ENCODE measurements at regions not wholly inside any gene's neighbourhood (a gene's known extent, or its start where the extent isn't known, plus 50 kb on each side); places are given as distances from the start of the nearest gene placed in this dataset.
A peak's percentile ranks its signal among the peaks of the same experiment; 100 is the strongest.
"Not testable (repeated sequence)": the region's sequence is repeated elsewhere in the genome, so short reads cannot be mapped to it uniquely, and the experiment has no call there.

DNA sequence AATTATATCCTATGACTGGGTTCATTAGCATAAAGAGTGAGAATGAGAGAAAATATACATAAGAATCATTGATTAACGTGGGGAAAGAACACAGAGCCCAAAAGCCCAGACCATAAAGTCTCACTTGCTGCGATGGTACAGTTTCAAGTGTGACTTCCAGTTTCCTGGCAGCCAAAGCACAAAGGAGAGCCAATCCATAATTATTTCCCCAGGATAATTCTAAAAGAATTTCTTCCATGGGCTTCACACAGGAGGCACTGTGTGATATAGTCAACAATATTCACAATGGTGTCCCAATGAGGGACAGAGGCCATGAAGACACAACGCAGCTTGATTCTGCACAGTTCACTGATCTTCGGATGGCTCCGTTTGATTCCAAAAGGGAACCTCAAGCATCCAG lies 321.6 kb downstream of the PLPP3 start:
- no peak for DNase-seq

DNA sequence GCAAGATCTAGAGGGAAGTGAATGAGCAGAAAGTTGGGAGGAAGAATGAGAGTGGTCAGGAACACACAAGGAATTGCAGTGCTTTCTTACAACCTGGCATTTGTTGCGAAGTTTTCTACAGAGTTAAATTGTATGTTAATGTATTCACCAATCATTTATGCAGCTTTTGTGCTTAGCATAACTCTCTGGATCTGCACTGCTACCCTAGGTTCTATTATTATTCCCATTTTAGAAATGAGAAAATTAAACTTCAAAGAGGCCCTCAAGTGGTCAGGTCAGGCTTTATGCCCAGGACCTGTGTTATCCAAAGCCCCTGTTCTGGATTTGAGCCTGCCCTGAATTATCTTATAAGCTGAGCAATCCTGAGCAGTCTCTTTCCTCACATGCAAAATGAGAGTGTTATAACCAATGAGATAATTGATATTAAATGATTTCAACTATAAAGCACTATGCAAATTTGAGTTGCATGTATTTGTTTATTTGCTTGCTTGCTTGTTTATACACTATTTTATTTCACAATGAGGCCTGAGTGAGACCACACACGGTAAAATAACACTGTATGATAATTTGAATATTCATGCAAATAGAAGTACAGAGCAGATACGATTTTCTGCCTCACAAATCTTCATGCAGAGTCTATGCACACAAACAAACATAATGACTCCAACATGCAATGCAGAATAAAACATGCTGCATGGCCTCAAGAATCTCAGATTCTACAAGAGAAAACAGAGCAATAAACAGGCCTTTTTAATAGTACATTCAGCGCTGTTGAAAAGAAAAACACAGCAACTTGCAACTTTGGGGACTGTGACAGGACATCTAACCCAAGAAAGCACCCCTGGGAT lies 323.0 kb downstream of the PLPP3 start:
- DNase-seq: no peak

DNA sequence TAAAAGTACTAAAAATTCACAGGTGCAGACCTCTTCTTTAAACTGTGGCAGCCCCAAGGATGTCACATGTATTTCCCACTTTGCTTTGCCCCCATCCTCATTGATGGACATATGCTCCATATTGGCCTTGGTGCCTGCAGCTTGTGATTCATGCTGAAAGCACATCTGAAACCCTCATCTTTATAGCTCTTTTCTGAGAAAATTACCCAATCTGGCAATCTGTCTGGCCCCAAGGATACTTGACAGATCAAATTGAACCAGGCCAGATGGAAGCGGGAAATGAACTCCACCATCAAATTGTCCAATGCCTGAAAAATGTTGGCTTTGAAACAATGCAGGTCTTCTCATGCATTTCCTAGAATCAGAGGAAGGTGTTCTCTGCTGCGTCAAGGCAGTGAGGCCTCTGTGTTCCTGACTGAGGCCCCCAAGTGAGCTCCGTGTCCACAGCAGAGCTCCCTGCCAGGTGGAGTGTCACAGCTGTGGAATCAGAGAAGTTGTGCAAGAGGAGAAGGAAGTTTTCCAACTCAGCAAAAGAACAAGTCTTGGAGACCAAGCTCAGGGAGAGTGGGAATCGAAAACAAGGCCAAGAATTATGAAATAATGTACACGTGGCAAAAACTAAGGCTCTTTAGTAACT lies 323.7 kb downstream of the PLPP3 start:
- no peak for DNase-seq

DNA sequence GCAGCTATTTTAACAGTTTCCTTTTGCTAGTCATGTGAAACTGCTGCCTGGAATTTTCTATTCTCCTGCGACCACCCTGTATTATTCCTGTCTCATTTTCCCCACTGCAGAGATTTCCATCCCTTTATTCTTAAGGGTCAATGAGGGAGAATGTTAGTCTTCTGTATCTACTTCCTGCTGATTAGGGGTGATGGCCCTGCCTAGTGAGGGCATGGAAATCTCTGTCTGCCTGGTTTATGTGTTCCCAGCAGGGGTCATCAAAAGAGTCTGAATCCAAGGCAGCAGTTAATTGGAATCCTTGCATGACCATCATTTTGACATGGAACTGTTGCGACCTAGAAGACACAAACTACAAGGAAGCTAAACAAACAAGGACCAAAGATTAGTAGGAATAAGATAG lies 325.2 kb downstream of the PLPP3 start:
- no peak for DNase-seq

DNA sequence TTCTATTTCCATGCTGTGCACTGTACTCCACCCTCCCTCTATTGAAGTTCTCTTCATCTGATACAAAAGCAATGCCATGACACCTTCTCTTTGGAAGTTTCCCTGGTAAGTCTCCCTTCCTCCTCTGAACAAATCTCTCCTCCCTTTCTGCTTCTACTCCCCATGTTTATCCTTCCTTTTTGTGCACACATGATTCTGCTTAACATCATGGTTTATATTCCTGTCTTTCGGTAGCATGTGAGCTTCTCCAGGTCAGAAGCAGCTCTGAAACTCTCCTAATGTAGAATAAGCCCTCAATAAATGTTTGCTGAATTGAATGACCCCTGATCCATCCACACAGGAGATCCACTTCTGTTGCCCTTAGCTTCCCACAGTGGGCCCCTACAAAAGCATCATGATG lies 328.6 kb downstream of the PLPP3 start:
- DNase-seq: no peak

DNA sequence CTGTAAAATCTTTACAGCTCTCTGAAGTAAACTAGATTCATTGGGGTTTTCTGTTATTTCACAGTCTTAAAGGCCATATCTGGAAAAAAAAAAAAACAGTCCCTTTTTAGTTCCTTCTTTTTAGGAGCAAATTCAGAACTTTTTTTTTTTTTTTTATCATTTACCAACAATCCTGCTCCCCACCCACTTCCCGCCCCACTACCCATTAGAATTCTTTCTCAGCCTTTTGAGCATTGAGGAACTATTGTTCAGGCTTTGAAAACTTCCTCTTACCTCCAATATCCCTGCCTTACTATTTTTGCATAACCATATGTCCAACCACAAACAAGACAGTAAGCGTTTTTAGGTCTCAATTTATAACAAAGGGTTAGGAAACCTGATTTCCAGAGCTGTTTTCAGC lies 330.1 kb downstream of the PLPP3 start:
- DNase-seq: peak; percentile 53

DNA sequence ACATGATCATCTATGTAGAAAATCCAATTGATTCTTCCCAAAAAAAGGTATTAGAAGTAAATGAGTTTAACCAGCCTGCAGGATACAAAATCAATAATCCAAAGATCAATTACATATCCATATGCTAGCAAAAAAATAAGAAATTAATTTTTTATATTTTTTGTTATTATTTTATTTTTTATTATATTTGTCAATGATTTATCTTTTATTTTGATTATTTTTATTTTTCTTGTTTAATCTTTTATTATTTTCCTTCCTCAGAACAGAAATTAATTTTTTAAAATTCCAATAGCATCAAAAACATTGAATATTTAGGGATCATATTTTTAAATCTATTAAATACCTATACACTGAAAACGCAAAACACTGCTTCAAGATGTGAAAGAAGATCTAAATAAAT lies 331.2 kb downstream of the PLPP3 start:
- no peak for DNase-seq

DNA sequence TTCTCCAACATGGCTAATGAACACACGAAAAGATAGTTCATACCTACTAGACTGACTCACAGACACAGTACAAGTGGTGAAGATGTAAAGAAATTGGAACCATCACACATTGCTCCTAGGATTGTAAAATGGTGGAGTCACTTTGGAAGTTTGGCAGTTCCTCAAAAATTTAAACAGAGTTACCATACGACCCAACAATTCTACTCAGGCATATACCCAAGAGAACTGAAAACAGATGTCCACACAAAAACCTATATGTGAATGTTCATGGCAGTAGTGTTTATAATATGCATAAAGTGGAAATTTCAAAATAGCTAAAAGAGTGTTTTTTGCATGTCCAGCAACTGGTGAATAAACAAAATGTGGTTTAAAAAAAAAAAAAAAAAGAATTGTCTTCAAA lies 332.6 kb downstream of the PLPP3 start:
- DNase-seq: not testable (repeated sequence)

DNA sequence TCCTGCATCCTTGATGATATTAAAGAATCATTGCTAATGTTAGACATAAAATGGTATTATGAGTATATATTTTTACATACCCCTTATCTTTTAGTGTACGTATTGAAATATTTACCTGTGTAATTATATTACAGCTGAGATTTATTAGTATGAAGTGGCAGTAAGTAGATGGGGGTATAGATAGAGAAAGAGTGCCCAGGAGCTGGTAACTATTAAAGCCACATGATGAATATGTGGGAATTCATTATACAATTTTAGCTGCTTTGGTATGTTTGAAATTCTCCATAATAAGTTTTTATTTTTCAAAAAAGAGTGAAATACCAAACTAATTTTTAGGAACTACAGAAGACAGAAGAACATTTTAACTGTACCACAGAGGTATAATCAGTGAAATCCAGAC lies 339.0 kb downstream of the PLPP3 start:
- no peak for DNase-seq

DNA sequence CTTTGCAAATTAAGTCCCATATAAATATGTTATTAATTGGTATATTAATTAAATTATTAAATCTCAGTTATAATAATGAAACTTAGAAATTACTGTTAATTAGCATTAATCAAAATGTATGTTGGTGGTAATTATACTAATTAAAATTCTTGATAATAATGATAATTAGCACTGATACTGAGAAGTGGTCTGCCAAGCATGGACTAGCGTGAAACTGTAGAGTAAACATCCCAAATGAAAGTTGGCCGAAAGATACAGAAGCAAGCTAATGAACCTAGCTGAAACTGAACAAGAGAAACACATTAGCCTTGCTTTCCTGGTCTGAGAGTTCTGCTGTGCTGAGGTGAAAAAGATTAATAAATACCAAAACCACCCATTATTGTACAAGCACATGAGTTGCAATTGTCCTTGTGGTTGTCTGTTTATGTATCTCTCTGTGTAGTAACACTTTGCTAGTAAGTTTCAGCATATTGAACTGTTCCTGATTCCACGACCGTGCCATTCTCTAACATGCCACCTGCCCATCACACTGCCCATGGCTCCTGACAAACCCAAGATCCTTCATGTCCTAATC lies 341.8 kb downstream of the PLPP3 start:
- DNase-seq: no peak

DNA sequence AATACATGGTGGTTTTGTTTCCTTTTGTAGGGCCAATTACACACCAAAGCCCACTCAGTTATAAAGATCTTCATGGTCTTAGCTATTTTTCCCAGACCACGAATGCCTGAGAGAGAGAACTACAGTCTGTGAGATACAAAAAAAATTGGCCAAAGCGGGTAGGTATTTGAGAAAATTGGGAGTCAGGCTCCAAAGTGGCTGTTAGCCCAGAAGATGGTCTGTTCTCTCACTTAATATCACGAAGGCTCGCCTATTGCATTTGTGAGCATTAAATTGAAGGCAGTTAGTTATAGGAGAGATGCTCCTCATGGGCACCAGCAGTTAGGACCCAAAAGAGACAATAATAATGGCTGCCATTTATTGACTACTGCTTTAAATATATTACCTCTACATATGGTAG lies 342.7 kb downstream of the PLPP3 start:
- DNase-seq: no peak

DNA sequence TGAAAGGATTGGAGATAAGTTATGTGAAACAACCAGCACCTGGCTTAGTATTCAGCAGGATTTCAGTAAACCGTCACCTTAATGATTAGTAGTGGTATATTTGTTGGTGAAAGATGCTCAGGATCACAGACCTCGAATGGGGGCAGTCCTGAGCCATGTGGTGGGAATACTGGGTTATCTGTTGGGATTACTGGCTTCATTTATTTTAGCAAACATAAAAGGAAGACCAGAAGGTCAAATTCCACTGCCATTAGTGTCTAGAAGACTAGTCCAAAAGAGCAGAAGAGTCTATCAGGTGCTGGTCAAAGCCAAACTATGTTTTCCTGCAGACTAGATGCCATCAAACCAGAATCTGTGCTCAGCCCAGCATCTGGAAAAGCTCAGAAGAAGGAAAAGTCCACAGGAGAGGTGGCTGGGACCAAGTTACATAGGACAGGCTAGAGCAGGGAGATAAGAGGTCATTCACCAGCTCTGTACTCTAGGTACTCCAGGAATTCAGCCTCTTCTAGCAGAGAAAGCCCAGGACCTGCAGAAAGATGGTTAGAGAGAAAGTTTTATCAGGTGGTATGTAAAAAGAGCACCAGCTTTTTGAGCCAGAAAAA lies 343.4 kb downstream of the PLPP3 start:
- DNase-seq: no peak

DNA sequence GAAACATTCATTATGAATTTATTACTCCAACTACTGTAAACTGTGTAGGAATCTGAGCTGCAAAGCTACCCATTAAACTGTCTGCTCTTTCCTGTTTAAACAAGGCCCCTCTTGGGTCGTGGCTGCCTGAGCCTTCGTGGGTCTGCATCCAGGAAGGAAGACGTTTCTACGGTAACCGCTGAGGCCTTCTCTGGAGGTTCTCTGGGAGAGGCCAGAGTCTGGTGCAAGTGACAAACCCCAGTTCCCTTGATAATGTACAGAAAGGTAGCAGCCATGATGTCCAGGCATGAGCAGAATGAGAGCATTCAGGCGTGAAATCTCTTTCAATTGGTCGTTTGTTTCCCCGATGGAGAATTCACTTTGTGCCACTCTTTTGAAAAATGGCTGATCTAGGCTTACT lies 350.2 kb downstream of the PLPP3 start:
- no peak for DNase-seq

DNA sequence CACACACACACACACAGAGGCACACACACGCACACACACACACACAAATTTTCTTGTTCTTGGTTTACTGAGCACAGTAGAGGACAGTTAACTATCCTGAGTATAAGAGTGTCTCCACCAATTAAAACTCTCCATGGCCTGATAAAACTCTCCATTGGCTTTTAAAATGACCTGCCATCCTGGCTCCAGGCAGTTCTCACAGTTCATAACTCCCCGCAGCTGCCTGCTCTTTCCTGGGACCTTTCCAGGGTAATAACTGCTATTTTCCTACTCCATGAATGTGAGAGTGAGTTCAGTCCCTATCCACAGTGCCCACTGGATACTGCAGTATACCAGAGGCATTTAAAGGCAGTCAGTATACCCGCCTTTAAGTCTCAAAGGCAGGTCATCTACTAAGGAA lies 351.5 kb downstream of the PLPP3 start:
- no peak for DNase-seq

DNA sequence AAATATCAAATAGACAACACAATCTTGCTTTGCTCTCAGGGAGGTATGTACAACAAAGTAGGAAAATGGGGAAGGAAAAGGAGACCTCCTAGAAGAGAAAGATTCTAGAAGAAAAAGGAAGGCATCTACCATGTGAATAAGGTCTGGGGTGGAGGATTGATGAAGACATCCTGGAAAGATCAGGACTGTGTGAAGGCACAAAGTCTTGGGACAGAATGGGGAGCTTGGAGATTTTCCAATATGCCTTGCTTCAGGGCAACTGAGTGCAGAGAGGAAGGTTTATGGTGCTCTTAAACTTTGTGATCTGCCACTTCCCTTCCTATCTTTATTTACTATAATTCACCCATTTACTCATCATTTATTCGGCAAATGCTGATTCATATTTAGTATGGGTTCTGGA lies 352.0 kb downstream of the PLPP3 start:
- DNase-seq: no peak

DNA sequence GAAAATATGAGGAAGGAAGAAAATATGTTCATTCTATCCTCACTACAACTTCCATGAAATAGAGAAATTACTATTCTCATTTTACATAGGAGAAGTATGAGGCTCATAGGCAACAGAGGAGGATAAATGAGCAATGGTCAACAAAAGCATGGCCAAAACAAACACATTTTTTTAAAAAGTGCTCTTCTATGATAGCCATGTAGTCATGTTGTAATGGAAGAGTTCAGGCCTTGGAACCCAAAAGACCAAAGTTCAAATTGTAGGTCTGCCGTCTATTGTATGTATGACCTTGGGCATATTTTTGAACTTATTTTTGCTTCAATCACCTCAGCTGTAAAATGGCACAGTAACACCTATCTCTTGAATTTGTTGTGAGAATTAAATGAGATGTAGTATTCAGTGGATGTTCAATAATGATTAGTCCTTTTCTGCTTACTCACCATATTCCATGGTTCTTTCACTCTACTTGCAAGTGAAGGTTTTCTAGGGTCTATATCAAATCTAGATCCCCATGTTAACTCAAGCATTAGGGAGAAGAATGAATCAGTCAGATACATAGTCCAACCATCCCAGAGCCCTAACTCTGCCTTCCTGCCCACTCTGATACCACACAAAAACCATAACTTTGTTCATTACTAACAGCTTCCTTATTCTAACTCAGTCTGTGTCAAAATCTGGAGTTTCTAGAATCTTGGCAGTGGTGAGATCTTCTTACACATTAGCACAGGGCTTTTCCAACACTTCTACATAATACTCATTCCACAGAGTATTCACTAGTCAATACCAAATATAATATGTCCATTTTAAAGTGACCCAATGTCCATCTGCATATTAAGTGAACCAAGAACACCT lies 353.2 kb downstream of the PLPP3 start:
- no peak for DNase-seq

DNA sequence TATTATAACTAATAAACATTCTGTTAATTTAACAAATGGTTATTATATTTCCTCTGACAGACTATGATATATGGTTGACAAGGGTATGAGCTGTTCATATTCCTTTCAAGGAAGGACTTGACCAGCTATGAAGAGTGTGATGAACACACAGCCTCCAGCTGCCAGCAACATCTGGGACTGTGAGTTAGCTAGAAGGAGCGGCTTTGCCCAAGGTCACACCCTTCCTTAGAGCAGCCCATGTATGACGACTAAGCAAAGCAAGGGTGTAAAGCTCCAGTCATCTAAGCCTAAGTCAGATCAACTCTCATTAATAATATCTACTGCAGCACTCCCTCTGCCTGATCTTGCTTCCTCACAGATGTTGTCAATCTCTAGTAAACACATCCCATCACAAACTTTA lies 355.4 kb downstream of the PLPP3 start:
- no peak for DNase-seq

DNA sequence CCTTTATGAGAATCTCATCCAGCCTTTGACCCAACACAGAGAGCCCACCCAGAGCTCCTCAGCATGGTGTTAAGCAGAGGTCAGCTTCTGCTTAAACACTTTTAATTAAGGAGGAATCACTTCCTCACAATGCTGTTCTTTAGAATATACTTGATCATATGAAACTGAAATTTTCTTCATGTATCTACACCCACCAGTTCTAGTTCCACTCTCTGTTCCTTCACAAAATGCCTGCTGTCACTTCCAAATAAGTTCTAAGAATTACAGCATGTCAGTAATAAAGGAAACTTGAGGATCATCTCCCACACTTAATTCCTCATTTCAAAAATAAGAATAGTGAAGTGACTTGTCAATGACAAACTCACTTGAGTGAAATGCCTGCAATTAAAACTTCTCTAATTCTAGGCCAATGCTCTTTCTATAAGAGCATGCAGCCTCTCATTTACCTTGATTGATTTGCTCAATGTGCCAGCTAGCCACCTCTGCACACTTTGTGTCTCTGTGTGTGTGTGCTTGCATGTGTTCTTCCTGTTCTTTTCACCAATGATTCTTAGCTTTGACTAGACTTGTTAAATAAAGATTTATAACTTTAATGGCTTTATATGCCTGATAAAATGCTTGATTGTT lies 356.3 kb downstream of the PLPP3 start:
- DNase-seq: no peak

DNA sequence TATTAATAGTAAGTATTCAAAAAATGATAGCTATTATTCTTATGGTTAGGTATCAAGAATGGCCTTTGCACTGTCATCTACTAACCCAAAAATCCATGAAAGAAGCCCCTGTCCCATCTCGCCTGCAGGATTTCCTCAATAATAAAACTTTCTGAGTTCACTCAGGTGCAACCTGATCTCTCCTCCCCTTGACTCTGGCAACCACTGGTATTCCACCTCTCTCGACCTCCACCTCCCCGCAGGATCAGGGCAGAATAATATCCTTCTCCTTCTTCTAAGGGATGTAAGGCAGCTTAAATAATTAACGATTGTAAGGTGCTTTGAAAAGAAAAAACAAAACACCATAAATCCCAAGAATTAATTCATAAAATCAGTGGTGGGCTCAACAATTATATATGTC lies 359.3 kb downstream of the PLPP3 start:
- no peak for DNase-seq

DNA sequence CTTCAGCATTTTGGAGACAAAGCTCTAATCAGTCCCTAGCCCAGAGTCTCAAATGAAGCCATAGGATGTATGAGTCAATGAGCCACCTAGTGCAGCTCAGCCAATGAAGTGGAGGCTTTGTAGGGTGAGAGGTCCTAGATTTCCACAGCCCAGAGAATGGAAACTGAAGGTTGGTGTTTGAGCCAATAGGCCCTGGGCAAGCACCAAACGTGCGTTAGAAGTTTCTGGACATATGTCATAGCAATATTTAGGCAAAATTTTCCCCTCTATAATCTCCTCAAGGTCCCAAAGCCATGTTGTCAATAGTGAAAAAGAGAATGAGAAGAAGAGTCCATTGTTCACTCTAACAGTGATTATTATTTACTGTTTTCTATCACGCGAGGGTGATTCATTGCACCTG lies 361.3 kb downstream of the PLPP3 start:
- no peak for DNase-seq

DNA sequence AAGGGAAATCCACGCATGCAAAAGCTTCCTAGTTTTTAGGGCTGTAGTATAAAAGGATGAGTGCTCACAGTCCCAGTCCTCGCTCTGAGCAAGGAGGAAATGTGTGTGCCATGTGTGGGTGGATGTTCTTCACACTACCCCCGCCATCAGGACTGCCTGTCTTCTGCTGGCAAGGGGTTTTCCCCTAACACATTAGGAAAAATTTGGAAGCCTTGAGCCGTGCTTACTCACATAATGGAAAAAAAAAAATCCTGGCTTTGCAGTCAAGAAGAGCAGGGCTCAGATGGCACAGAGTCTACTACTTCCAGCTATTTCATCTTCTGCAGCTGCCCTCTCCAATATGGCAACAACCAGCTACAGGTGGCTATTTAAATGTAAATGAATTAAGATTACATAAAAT lies 363.1 kb downstream of the PLPP3 start:
- DNase-seq: no peak

DNA sequence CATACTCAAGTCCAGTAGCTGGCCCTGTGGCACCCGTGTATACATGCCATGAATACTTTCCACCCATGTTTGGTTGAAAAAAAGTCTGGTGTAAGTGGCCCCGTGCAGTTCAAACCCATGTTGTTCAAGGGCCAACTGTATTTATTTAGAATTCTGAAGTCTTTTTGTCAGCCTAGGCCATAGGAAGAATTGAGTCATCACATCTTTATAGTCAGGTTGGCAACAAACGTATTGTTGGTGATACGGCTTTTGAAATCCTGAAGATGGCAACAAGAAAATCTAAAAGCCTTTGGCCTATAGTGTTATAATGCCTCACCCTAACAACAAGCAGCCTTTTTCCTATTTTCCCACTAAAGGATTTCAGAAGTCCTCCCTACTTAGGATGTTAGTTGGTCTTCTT lies 363.6 kb downstream of the PLPP3 start:
- no peak for DNase-seq

DNA sequence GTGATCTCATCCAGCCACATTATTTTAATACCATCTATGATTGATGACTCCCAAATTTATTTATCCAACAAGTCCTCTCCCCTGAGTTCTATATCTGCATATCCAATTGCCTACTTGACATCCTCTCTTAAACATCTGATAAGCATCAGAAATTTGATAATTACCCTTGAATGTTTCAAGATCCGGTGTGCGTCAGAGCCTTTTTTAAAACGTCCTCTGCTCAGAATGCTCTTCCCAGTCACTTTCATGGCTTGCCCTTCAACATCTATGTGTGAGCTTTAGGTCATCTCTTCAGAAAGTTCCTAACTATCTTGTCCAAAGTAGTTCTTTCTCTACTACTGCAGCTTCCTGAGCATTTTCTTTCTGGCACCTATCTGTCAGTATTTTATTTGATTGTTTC lies 364.3 kb downstream of the PLPP3 start:
- DNase-seq: no peak
